ENCODE measurements at regions not wholly inside any gene's neighbourhood (a gene's known extent, or its start where the extent isn't known, plus 50 kb on each side); places are given as distances from the start of the nearest gene placed in this dataset.
"Not testable (repeated sequence)": the region's sequence is repeated elsewhere in the genome, so short reads cannot be mapped to it uniquely, and the experiment has no call there.

DNA sequence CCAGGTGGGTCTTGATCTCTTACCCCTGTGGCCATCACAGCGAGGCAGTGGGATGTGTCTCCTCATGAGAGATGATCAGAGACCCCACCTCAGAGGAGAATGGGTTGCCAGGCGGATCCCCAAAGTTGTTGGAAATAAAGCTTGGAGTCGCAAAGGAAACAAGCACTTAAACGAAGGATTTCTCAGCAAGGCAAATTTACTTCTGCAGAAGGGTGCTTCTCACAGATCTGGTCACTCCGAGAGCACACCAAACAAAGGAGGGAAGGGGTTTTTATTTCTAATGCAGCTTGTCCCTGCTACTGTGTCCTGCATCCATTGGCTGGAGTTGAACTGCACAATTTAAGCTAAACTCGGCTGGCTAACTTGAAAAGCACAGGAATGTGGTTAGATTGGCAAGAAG lies 466.6 kb upstream of the EYS start:
- DNase-seq = no peak

- DNase-seq = not testable (repeated sequence)
Observed at GRCh38 chr6:66166713-66167112, 459.7 kb upstream of the EYS start.

DNA sequence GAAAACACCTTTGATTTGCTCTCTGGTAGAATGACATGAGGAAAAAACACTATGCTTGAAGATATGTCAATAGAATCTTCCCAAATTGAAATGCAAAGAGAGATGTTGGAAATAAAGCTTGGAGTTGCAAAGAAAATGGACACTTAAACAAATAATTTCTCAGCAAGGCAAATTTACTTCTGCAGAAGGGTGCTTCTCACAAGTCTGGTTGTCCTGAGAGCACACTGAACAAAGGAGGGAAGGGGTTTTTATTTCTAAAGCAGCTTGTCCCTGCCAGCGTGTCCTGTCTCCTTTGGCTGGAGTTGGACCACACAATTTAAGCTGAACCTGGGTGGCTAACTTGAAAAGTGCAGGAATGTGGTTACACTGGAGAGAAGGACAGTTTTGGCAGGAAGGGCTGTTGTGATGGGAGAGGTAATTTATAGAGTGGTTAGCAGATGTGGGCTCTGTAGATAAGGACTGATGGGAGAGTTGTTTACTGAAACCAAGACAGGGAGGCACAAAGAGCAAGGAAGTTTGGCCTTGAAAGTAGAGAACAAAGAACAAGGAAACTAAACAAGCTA lies 454.6 kb upstream of the EYS start:
- DNase-seq = no peak

DNA sequence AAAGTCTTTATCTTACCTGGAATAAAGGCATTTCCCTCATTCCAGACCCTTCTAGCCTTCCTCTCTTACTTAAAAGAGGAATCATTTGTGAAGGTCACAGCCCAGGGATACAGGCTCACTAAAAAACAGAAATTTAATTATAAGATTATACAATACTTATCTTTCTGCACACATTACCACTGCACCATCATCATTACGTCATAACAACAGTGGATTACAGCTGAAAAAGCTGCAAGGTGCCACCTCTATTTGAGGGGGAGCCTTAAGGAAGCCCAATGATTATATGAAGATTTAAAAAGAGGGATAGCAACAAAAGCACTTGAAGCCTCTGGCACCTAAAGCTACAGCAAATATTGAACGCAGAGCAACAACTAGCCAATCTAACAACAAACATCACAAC lies 452.9 kb upstream of the EYS start:
- DNase-seq = no peak

- no peak for DNase-seq
Observed at GRCh38 chr6:66153247-66153646, 446.2 kb upstream of the EYS start.

DNA sequence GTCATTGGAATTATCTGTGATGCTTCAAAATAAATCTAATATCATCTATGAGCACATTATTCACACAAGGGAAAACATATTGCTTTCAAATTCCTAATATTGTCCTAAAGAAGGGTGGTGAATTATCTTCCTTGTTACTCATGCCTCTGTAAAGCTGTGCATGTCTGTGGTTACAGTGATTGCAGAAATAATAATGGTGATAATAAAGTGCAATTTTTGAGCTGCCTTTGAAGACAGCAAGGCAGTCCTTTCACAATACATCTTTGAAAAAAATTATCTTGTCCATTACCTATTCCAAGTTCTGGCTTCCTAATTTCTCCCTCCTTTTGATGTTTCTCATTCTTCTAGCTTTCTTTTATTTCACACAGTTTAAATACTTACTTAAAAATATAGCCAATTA lies 442.1 kb upstream of the EYS start:
- DNase-seq = no peak

- DNase-seq = no peak
Observed at GRCh38 chr6:66145867-66146266, 438.8 kb upstream of the EYS start.

GRCh38 chr6:66134021-66134420 lies 427.0 kb upstream of the EYS start:
- no peak for DNase-seq

DNA sequence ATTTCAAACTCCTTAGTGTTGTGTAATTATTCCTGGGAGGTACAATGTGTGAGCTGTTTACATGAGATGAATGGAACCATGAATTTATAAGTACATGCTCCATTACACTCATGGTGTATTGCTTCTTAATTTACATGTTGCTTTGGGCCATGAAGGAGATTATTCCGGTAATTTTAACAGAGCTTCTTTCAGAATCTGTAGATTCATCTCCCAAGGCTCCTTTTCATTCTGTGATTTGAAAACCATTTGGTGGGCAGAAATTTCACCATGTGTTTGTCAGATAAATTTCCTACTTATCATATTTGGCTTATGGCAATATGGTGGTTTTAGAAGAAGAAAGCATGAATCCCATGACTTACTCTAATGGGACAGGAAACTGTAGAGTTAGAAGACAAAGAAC lies 421.6 kb upstream of the EYS start:
- no peak for DNase-seq

- DNase-seq = no peak
Observed at GRCh38 chr6:66128243-66128642, 421.2 kb upstream of the EYS start.

- no peak for DNase-seq
Observed at GRCh38 chr6:66127061-66127460, 420.0 kb upstream of the EYS start.

- DNase-seq = no peak
Observed at GRCh38 chr6:66126358-66126757, 419.3 kb upstream of the EYS start.

DNA sequence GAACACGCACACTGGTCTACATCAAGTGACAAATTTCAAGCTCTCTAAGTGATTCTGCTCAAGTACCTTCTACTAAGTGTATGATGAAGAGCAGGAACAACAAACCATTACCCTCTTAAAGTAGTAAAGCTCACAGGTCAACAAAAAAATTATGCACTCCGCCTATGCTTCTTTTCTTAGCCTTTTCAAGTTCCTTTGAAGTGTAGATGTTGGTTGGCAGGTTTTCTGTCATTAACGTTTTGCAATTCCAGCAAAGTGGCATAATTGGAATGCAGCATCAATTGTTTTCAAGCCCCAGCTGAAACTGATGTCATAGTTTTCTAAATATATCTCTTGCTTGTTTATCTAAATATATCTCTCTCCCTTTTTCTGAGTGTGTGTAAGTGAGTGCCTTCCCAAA lies 396.9 kb upstream of the EYS start:
- no peak for DNase-seq

- no peak for DNase-seq
Observed at GRCh38 chr6:66103354-66103753, 396.3 kb upstream of the EYS start.

DNA sequence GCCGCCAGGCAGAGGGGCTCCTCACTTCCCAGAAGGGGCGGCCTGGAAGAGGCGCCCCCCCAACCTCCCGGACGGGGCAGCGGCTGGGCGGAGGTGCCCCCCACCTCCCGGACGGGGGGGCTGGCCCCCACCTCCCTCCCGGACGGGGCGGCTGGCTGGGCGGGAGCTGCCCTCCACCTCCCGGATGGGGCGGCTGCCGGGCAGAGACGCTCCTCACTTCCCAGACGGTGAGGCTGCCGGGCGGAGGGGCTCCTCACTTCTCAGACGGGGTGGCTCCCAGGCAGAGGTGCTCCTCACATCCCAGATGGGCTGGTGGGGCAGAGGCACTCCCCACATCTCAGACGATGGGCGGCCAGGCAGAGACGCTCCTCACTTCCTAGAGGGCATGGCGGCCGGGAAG lies 389.7 kb upstream of the EYS start:
- DNase-seq = no peak

DNA sequence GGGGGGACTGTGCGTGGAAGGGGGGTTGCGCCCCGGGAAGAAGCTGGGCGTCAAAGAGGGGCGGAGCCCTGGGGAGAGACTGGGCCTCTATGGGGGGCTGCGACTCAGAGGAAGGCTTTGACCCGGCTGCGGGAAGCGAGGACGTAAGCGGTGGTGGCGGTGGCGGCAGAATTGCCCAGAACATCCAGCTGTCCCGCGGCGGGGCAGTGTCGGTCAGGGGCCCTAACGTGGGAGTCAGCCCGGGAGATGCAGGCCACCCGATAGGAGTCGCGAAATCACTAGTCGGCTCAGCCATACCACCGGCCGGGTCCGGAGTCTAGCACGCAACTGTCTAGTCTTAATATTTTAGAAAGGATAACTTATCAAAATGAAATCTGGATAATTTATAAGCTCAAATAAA lies 387.6 kb upstream of the EYS start:
- DNase-seq = no peak

DNA sequence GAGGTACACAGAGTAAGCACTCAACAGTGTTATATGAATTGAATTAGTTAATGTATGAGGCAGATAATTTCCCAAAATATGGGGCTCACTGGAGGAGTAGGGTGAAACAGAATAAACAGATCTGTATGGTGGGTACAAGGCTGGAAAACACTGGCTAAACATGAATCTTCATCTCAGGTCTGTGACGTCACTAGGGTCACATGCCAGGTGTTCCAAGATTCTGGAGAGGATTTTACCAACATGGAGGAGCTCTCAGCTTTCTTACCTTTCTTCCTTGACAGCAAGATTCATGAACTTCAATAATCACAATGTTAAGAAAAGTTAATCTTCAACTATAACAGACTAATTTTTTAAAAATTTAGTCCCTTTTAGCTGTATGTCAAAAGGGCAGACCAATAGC lies 385.3 kb upstream of the EYS start:
- DNase-seq = not testable (repeated sequence)

DNA sequence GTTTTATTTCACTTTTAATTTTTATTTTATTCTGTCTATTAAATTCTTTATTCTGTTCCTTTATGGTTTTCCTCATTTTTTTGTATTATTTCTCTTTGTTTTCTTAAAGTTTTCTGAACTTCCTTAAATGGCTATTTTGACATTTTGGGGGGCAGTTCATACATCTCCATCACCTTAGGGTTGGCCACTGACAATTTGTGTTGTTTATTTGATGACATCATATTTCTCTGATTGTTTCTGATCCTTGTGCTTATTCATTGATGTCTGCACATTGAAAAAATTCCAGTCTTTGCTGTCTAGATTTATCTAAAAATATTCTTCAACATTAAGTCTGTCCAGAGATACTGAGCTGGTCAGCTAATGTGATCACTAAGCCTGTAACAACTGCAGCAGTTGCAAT lies 379.5 kb upstream of the EYS start:
- DNase-seq = no peak

DNA sequence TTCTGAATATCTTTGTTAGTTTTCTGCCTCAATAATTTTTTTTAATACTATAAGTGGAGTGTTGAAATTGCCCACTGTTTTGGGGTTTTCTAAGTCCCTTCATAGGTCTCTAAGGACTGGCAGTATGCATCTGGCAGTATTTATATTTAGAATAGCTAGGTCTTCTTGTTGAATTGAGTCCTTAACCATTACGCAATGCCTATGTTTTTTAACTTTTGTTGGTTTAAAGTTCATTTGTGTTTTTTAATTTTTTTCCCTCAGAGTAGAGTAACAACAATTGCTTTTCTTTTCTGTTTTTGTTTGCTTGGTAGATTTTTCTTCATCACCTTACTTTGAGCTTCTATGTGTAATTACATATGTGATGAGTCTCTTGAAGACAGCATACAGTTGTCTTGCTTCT lies 375.9 kb upstream of the EYS start:
- DNase-seq = no peak

DNA sequence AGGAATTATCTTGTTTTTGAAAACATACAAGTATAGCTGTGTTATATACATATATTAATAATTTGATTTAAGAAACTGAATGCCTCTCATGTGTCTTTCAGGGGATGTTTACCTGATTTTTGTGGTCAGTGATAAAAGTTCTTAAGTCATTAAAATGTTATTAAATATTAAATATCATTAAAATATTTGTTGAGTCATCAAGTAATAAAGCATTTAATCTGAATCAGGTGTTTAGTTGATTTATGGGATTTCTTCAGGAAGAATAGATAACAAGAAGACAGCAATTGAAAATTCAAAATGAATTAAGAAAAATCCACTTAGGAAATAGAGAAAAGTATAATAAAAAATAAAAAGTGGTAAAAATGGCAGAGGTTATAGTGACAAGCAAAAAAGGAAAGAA lies 361.9 kb upstream of the EYS start:
- DNase-seq = no peak

GRCh38 chr6:66068033-66068432 lies 361.0 kb upstream of the EYS start:
- DNase-seq = no peak

DNA sequence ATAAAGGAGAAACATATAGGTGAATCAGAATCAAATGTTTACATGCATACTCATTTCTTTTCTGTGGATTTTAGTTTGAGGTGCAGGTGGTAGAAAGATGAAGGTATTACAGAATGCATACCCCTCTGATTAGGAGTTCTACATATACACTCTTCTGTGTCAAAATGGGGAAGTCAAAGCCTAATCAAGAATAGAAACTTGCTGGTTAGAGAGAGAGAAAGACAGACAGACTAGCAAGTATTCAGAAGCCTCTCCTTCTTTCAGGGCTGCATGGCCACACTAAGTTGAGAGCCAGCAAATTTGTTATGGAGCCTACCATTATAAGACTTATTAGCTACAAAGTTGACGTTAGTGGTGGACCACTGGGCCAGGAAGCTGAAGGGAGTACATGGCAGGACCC lies 358.3 kb upstream of the EYS start:
- no peak for DNase-seq

DNA sequence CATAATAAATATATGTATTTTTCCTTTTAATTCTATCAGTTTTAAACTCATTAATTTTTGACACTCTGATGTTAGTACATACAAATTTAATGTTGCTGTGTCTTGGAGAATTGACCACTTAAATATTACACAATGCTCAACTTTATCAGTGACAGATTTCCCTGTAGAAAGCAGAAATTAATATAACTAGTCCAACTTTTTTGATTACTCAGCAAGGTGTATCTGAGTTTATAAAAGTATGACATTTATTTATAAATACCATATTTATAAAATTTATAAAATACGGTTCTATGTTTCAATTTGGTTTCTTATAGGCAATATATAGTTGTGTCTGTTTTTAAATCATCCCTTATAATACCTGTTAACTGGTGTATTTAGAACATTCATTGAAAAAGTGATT lies 350.0 kb upstream of the EYS start:
- DNase-seq = no peak

GRCh38 chr6:66054967-66055366 lies 347.9 kb upstream of the EYS start:
- DNase-seq = no peak

DNA sequence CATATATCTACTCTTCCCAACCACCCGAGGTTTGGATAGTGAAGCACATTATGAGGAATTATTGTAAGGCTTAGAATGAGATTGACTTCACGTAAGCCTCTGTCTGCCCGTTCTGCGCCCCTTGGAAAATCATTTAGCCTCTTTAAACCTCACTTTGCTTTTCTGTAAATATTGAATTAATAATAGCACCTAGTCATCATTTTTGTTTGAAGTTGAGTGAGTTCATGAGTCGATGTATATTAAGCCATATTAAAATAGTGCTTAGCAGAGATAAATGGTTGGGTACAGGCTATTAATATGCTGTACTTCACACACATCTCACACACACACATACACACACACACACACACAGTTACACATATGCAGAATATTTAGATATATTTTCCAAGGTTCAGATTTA lies 344.8 kb upstream of the EYS start:
- no peak for DNase-seq
